ENCODE measurements at regions not wholly inside any gene's neighbourhood (a gene's known extent, or its start where the extent isn't known, plus 50 kb on each side); places are given as distances from the start of the nearest gene placed in this dataset.
A peak's percentile ranks its signal among the peaks of the same experiment; 100 is the strongest.

GRCh38 chr4:186942758-186943377, 219.2 kb upstream of the FAT1 start (continued):
- no peak for TF ChIP-seq USF2 (IDR thresholded peaks at IDR 0.05; ENCODE audit: low read depth, low read length)
- TF ChIP-seq USF2 (CRISPR knock-in tag; IDR thresholded peaks at IDR 0.05; ENCODE audit: borderline replicate concordance) = peak; percentile 42; the same call in 1 of the 2 replicates

- intact Hi-C loops (cut with micrococcal nuclease; ENCODE audit: unreplicated experiment) (no loop called here), in situ Hi-C loops (cut with HindIII; ENCODE audit: extremely low pct_ligation_motif_present, low pct_unique_long_range_greater_than_20kb) (loop anchor here (25.0 kb wide), 1 partner anchor 206 kb away; no protein-coding TSS in a partner anchor)
- H3K9ac ChIP-seq (ENCODE audit: insufficient read depth, low read depth, low read length) = no peak overlapping the region
- no peaks in the 10 kb centered on the region for H3K36me3 ChIP-seq (replicated peaks in 1 of 2; ENCODE audit: control insufficient read depth in 1 of 2, insufficient read depth in 2 of 2, low read length in 2 of 2)
- peaks cover 68% of the 10 kb centered on the region for H3K4me1 ChIP-seq (ENCODE audit: insufficient read depth, low read length)
- H3K4me3 ChIP-seq (replicated peaks in 1 of 3; ENCODE audit: insufficient read depth in 1 of 3, low read depth in 2 of 3, low read length in 3 of 3) = no peak overlapping the region
- DNase-seq (ENCODE audit: low spot score) = no peak
- ChIA-PET POLR2A (no interaction called here), CTCF (ENCODE audit: low intra/inter-chr PET ratio, low total read pairs) (no interaction called here)
- H2AFZ ChIP-seq (ENCODE audit: low read length) = no peak overlapping the region
- peak overlapping the region; percentile 44; the same call in 1 of the 2 replicates for H3K4me2 ChIP-seq (ENCODE audit: low read depth, low read length)
- BruUV-seq (replicated peaks) = no TSS peak
- no peak for TF ChIP-seq ZNF530 (CRISPR knock-in tag; IDR thresholded peaks at IDR 0.05; ENCODE audit: low read depth)
- TF ChIP-seq ZNF260 (CRISPR knock-in tag; IDR thresholded peaks at IDR 0.05; ENCODE audit: borderline replicate concordance, low read depth) = no peak
- TF ChIP-seq, protein P1, sequence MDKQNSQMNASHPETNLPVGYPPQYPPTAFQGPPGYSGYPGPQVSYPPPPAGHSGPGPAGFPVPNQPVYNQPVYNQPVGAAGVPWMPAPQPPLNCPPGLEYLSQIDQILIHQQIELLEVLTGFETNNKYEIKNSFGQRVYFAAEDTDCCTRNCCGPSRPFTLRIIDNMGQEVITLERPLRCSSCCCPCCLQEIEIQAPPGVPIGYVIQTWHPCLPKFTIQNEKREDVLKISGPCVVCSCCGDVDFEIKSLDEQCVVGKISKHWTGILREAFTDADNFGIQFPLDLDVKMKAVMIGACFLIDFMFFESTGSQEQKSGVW (CRISPR knock-in tag; IDR thresholded peaks at IDR 0.05; ENCODE audit: borderline replicate concordance) = no peak
- TF ChIP-seq, protein P2, sequence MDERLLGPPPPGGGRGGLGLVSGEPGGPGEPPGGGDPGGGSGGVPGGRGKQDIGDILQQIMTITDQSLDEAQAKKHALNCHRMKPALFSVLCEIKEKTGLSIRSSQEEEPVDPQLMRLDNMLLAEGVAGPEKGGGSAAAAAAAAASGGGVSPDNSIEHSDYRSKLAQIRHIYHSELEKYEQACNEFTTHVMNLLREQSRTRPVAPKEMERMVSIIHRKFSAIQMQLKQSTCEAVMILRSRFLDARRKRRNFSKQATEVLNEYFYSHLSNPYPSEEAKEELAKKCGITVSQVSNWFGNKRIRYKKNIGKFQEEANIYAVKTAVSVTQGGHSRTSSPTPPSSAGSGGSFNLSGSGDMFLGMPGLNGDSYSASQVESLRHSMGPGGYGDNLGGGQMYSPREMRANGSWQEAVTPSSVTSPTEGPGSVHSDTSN (CRISPR knock-in tag; IDR thresholded peaks at IDR 0.05) = no peak
- H3K27ac ChIP-seq (ENCODE audit: extremely low read length, insufficient read depth, low read length) = no peak overlapping the region
- no peaks in the 10 kb centered on the region for H4K20me1 ChIP-seq (ENCODE audit: insufficient read depth, low read length)
- no peak for ATAC-seq
- H3K79me2 ChIP-seq (ENCODE audit: insufficient read depth, low read length) = no peaks in the 10 kb centered on the region
- WGBS (ENCODE audit: low lambda C conversion rate) = 67% methylated on average over 2 of the region's 2 CpGs
- FAIRE-seq = no peak
- H3K27me3 ChIP-seq (ENCODE audit: control insufficient read depth in 1 of 2, insufficient read depth in 2 of 2, low read length in 2 of 2) = peaks cover 0 to 6% of the 10 kb centered on the region in 2 experiments; a peak in 1 of 5 replicates
- no peaks in the 10 kb centered on the region for H3K9me3 ChIP-seq (ENCODE audit: low read length)
Measured at GRCh38 chr4:186943411-186943810, 219.8 kb upstream of the FAT1 start.
